IMR-90 (cell line): ENCODE measurements at regions not wholly inside any gene's neighbourhood (a gene's known extent, or its start where the extent isn't known, plus 50 kb on each side); places are given as distances from the start of the nearest gene placed in this dataset.
"Not testable (repeated sequence)": the region's sequence is repeated elsewhere in the genome, so short reads cannot be mapped to it uniquely, and the experiment has no call there.

Experiments
- ATAC-seq: fragments of 200-7000 bp; cut with Tn5 transposase; 2 replicates; pipeline ENCODE4 v1.9.1; 2020; ENCODE audit warnings: low read depth, mild to moderate bottlenecking, moderate library complexity
- BruUV-seq: library from RNA; stranded (reverse); fragments of 400-500 nt; replicated peaks from 2 replicates; lab custom pipeline; 2021; lab: Mats Ljungman, UMichigan
- CTCF ChIA-PET: fragments of 300-600 bp; formaldehyde crosslinking; extraction: SDS; loops from one replicate; lab custom pipeline; 2021; ENCODE audit warnings: antibody characterized with exemption; lab: Yijun Ruan, JAX
- POLR2A ChIA-PET: fragments of 300-600 bp; sonication (Branson Sonifier 250); formaldehyde crosslinking; loops from one replicate; lab custom pipeline; 2022; ENCODE audit warnings: antibody characterized with exemption; ENCODE audit not compliant: unreplicated experiment; lab: Charles Lee
- DNase-seq: peaks from one replicate; pipeline ENCODE4 v3.0.0; 2013
- H2AFZ ChIP-seq: replicated peaks from 2 replicates; pipeline ENCODE3; 2013; ENCODE audit warnings: low read length, mild to moderate bottlenecking; ENCODE audit not compliant: poor library complexity
- H2AK5ac ChIP-seq: 2 replicates; pipeline ENCODE4 v1.6.1; 2013; ENCODE audit warnings: low read depth, low read length, inconsistent platforms
- H2AK9ac ChIP-seq: replicated peaks from 2 replicates; pipeline ENCODE3; 2013; ENCODE audit warnings: mild to moderate bottlenecking, low read depth, low read length, moderate library complexity; ENCODE audit not compliant: poor library complexity
- H2BK120ac ChIP-seq: 2 replicates; pipeline ENCODE4 v1.6.1; 2013; ENCODE audit warnings: low read depth, low read length, inconsistent platforms
- H2BK15ac ChIP-seq: 3 replicates; pipeline ENCODE4 v1.6.1; 2013; ENCODE audit warnings: low read depth, low read length, inconsistent platforms
- H2BK20ac ChIP-seq: 2 replicates; pipeline ENCODE4 v1.6.1; 2013; ENCODE audit warnings: low read depth, mild to moderate bottlenecking, inconsistent platforms, low read length, moderate library complexity
- H2BK5ac ChIP-seq: 2 replicates; pipeline ENCODE4 v1.6.1; 2013; ENCODE audit warnings: mild to moderate bottlenecking, low read depth, low read length, inconsistent platforms; ENCODE audit not compliant: poor library complexity, severe bottlenecking
- H3K14ac ChIP-seq: replicated peaks from 2 replicates; pipeline ENCODE4 v1.6.1; 2013; ENCODE audit warnings: low read depth, low read length, inconsistent platforms
- H3K18ac ChIP-seq: 2 replicates; pipeline ENCODE4 v1.6.1; 2013; ENCODE audit warnings: low read depth, low read length, control low read depth
- H3K23ac ChIP-seq: 2 replicates; pipeline ENCODE4 v1.6.1; 2013; ENCODE audit warnings: low read depth, low read length, inconsistent platforms
- H3K27ac ChIP-seq: 2 replicates; pipeline ENCODE4 v1.5.1; 2013; ENCODE audit warnings: mild to moderate bottlenecking, control low read depth, low read length; ENCODE audit not compliant: insufficient read depth
- H3K27me3 ChIP-seq: 2 replicates; pipeline ENCODE4 v1.6.1; 2013; ENCODE audit warnings: low read length; ENCODE audit not compliant: control insufficient read depth, insufficient read depth
- H3K36me3 ChIP-seq: 2 replicates; pipeline ENCODE4 v1.6.1; 2013; ENCODE audit warnings: low read length, mixed read lengths; ENCODE audit not compliant: control insufficient read depth, insufficient read depth
- H3K4ac ChIP-seq: 2 replicates; pipeline ENCODE4 v1.6.1; 2013; ENCODE audit warnings: low read depth, low read length, inconsistent platforms
- H3K4me1 ChIP-seq: 2 replicates; pipeline ENCODE4 v1.6.1; 2013; ENCODE audit warnings: low read length, mixed read lengths; ENCODE audit not compliant: control insufficient read depth, insufficient read depth
- H3K4me2 ChIP-seq: 2 replicates; pipeline ENCODE4 v1.6.1; 2013; ENCODE audit warnings: low read depth, mild to moderate bottlenecking, control low read depth, low read length, moderate library complexity
- H3K4me3 ChIP-seq: 2 replicates; pipeline ENCODE4 v1.5.1; 2013; ENCODE audit warnings: low read depth, mild to moderate bottlenecking, control low read depth, low read length, moderate library complexity; ENCODE audit not compliant: insufficient read depth
- H3K56ac ChIP-seq: 2 replicates; pipeline ENCODE4 v1.6.1; 2013; ENCODE audit warnings: low read length, inconsistent platforms; ENCODE audit not compliant: insufficient read depth; ENCODE audit errors: extremely low read depth
- H3K79me1 ChIP-seq, 2 experiments: 2 replicates each; pipeline ENCODE4 v1.6.1; 2013; ENCODE audit warnings: low read length in 2 of 2, inconsistent platforms in 1 of 2, low read depth in 1 of 2
- H3K9ac ChIP-seq: 2 replicates; pipeline ENCODE4 v1.6.1; 2013; ENCODE audit warnings: low read depth, low read length, control low read depth
- H3K9me1 ChIP-seq: 2 replicates; pipeline ENCODE4 v1.6.1; 2013; ENCODE audit warnings: low read length, inconsistent platforms; ENCODE audit not compliant: insufficient read depth
- H3K9me3 ChIP-seq: 2 replicates; pipeline ENCODE4 v1.6.1; 2013; ENCODE audit warnings: low read length; ENCODE audit not compliant: control insufficient read depth, insufficient read depth
- H4K20me1 ChIP-seq: 2 replicates; pipeline ENCODE4 v1.6.1; 2013; ENCODE audit warnings: low read length, inconsistent platforms; ENCODE audit not compliant: insufficient read depth
- H4K5ac ChIP-seq: 2 replicates; pipeline ENCODE4 v1.6.1; 2013; ENCODE audit warnings: mild to moderate bottlenecking, low read depth, low read length, control low read depth
- H4K8ac ChIP-seq, 2 experiments: 2 replicates each; pipeline ENCODE4 v1.6.1; 2013; ENCODE audit warnings: low read depth in 2 of 2, low read length in 2 of 2, control low read depth in 1 of 2, inconsistent platforms in 1 of 2
- H4K91ac ChIP-seq: 2 replicates; pipeline ENCODE4 v1.6.1; 2013; ENCODE audit warnings: low read depth, low read length, inconsistent platforms; ENCODE audit not compliant: insufficient read depth
- BHLHE40 ChIP-seq: fragments of 150-350 bp; IDR thresholded peaks from 2 replicates; pipeline ENCODE4 v1.6.1; 2016; ENCODE audit warnings: mild to moderate bottlenecking, low read depth, low read length
- MXI1 ChIP-seq: IDR thresholded peaks from 2 replicates; pipeline ENCODE4 v1.6.1; 2012; ENCODE audit warnings: low read depth, mild to moderate bottlenecking, low read length, moderate library complexity, borderline replicate concordance
- RCOR1 ChIP-seq: IDR thresholded peaks from 2 replicates; pipeline ENCODE4 v1.6.1; 2012; ENCODE audit warnings: mild to moderate bottlenecking, low read length, improper control_type of control experiment; ENCODE audit not compliant: insufficient replicate concordance
- WGBS, 2 experiments: methylation state at CpG; one replicate each; pipeline versions ENCODE4 v1.1.5 to v1.1.7; 2013; ENCODE audit warnings: missing lambda C conversion rate in 2 of 2; ENCODE audit not compliant: insufficient read length in 1 of 2; ENCODE audit errors: extremely low coverage in 2 of 2; 5-methylcytosine and 5-hydroxymethylcytosine counted together
- dilution Hi-C: fragments of 300-500 bp; cut with HindIII; formaldehyde crosslinking; loops from one replicate; pipeline ENCODE4 v1.14.3; 2018; ENCODE audit warnings: low sequenced_read_pairs; ENCODE audit not compliant: unreplicated experiment
- in situ Hi-C: fragments of 300-500 bp; cut with MboI; formaldehyde crosslinking; loops from 3 replicates; pipeline ENCODE4 v1.14.3; 2019; ENCODE audit warnings: low sequenced_read_pairs, inconsistent platforms, mixed read lengths
- intact Hi-C: fragments of 100-400 bp; cut with micrococcal nuclease; formaldehyde crosslinking; loops from 2 replicates; pipeline ENCODE4 v1.10.0; 2022
- TF ChIP-seq, protein P1 (sequence below): fragments of 150-350 bp; IDR thresholded peaks from 2 replicates; pipeline ENCODE4 v1.6.1; 2017; ENCODE audit warnings: mild to moderate bottlenecking, antibody characterized with exemption, low read length, low read depth

- Histone ChIP-seq H4K91ac (no peak overlapping the region), H3K14ac (no peak overlapping the region), H3K27me3 (no peaks in the 10 kb centered on the region), H2AK9ac (no peak overlapping the region), H3K18ac (no peak overlapping the region), H4K8ac (no peak overlapping the region), H4K5ac (no peak overlapping the region), H3K79me1 (no peaks in the 10 kb centered on the region), H3K36me3 (no peaks in the 10 kb centered on the region), H3K9me3 (no peaks in the 10 kb centered on the region), H2BK120ac (no peak overlapping the region), H2AK5ac (no peak overlapping the region), H4K20me1 (no peaks in the 10 kb centered on the region), H3K9ac (no peak overlapping the region), H3K27ac (no peak overlapping the region), H3K4me1 (no peaks in the 10 kb centered on the region), H2BK5ac (no peak overlapping the region), H3K4me3 (no peak overlapping the region), H3K56ac (no peak overlapping the region), H2BK15ac (no peak overlapping the region), H3K4me2 (no peak overlapping the region), H2AFZ (no peak overlapping the region), H3K23ac (no peak overlapping the region), H2BK20ac (no peak overlapping the region), H3K9me1 (no peaks in the 10 kb centered on the region), H3K4ac (no peak overlapping the region)
- DNase-seq (no peak), ATAC-seq (no peak)
- BruUV-seq: no TSS peak
- no peak for TF ChIP-seq RCOR1
- no peak for TF ChIP-seq MXI1
- TF ChIP-seq BHLHE40: no peak
- TF ChIP-seq, protein P1, sequence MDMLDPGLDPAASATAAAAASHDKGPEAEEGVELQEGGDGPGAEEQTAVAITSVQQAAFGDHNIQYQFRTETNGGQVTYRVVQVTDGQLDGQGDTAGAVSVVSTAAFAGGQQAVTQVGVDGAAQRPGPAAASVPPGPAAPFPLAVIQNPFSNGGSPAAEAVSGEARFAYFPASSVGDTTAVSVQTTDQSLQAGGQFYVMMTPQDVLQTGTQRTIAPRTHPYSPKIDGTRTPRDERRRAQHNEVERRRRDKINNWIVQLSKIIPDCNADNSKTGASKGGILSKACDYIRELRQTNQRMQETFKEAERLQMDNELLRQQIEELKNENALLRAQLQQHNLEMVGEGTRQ: no peak
- dilution Hi-C loops (no loop called here), intact Hi-C loops (no loop called here), in situ Hi-C loops (no loop called here)
- POLR2A ChIA-PET: no interaction called here
- CTCF ChIA-PET: no interaction called here
- no CpG with 5 or more reads among the region's 5 CpGs for WGBS, 2 experiments
These were observed 141.7 kb downstream of the MACC1 start for GRCh38 chr7:20075440-20075839.

DNA sequence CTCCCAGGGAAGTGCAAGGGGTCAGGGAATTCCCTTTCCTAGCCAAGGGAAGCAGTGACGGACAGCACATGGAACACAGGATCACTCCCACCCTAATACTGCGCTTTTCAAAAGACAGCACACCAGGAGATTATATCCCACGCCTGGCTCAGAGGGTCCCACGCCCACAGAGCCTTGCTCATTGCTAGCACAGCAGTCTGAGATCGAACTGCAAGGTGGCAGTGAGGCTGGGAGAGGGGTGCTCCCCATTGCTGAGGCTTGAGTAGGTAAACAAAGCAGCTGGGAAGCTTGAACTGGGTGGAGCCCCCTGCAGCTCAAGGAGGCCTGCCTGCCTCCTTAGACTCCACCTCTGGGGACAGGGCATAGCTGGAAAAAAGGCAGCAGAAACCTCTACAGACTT, 149.2 kb downstream of the MACC1 start:
- DNase-seq, in situ Hi-C loops, H3K9me3 ChIP-seq, H4K8ac ChIP-seq, H3K4me3 ChIP-seq, H3K79me1 ChIP-seq, H2BK20ac ChIP-seq, dilution Hi-C loops, H3K4me2 ChIP-seq, H2BK120ac ChIP-seq, H3K56ac ChIP-seq, H4K20me1 ChIP-seq, H3K4me1 ChIP-seq, H4K91ac ChIP-seq, H4K5ac ChIP-seq, H3K27me3 ChIP-seq, H3K23ac ChIP-seq, H3K36me3 ChIP-seq, BruUV-seq, H3K18ac ChIP-seq, ATAC-seq, H3K4ac ChIP-seq, intact Hi-C loops, H2BK5ac ChIP-seq, H3K27ac ChIP-seq, H3K9me1 ChIP-seq, H2AK9ac ChIP-seq, H3K9ac ChIP-seq, CTCF ChIA-PET, H2AFZ ChIP-seq, H2BK15ac ChIP-seq, H2AK5ac ChIP-seq, H3K14ac ChIP-seq, POLR2A ChIA-PET: not testable (repeated sequence)
- WGBS, 2 experiments: no CpG with 5 or more reads among the region's 5 CpGs
